Keratinocyte (primary cell): ENCODE measurements at regions not wholly inside any gene's neighbourhood (a gene's known extent, or its start where the extent isn't known, plus 50 kb on each side); places are given as distances from the start of the nearest gene placed in this dataset.

Experiments
- DNase-seq: peaks from one replicate; pipeline ENCODE4 v3.0.0-alpha.2; 2011; ENCODE audit warnings: low read depth, missing footprints, low spot score
- FAIRE-seq: peaks from 2 replicates; lab custom pipeline; 2011; peaks lifted over from hg19 to GRCh38; lab: Jason Lieb, UNC
- H2AFZ ChIP-seq: 2 replicates; pipeline ENCODE4 v1.6.0; 2012; ENCODE audit warnings: low read length, control low read depth, inconsistent platforms; ENCODE audit not compliant: control insufficient read depth
- H3K27ac ChIP-seq: 2 replicates; pipeline ENCODE4 v1.5.1; 2011; ENCODE audit warnings: low read length; ENCODE audit not compliant: control insufficient read depth, insufficient read depth
- H3K27me3 ChIP-seq: 3 replicates; pipeline ENCODE4 v1.6.0; 2011; ENCODE audit warnings: low read length; ENCODE audit not compliant: control insufficient read depth, insufficient read depth; ENCODE audit errors: extremely low read depth
- H3K36me3 ChIP-seq, 2 experiments: 2 replicates in 1 of 2; 3 replicates in 1 of 2; pipeline ENCODE4 v1.5.1; 2011; ENCODE audit warnings: low read length in 2 of 2, mild to moderate bottlenecking in 1 of 2; ENCODE audit not compliant: control insufficient read depth in 2 of 2, insufficient read depth in 2 of 2; ENCODE audit errors: extremely low read depth in 1 of 2
- H3K4me1 ChIP-seq: 3 replicates; pipeline ENCODE4 v1.5.1; 2011; ENCODE audit warnings: low read length; ENCODE audit not compliant: control insufficient read depth, insufficient read depth; ENCODE audit errors: extremely low read depth
- H3K4me2 ChIP-seq: 3 replicates; pipeline ENCODE4 v1.6.0; 2011; ENCODE audit warnings: low read depth, low read length; ENCODE audit not compliant: control insufficient read depth, insufficient read depth; ENCODE audit errors: extremely low read depth
- H3K4me3 ChIP-seq, 3 experiments: fragments of 200-600 bp in 1 of 3; sonication (generic) in 1 of 3; 2 replicates in 2 of 3; 3 replicates in 1 of 3; pipeline ENCODE4 v1.5.1; 2011 to 2016; ENCODE audit warnings: low read length in 3 of 3, mild to moderate bottlenecking in 3 of 3, control low read depth in 2 of 3, inconsistent platforms in 1 of 3, low read depth in 1 of 3, mixed read lengths in 1 of 3, mixed run types in 1 of 3, moderate library complexity in 1 of 3; ENCODE audit not compliant: control insufficient read depth in 2 of 3, insufficient read depth in 2 of 3; ENCODE audit errors: extremely low read depth in 1 of 3
- H3K79me2 ChIP-seq: 2 replicates; pipeline ENCODE4 v1.6.0; 2012; ENCODE audit warnings: low read length; ENCODE audit not compliant: control insufficient read depth, insufficient read depth
- H3K9ac ChIP-seq: 3 replicates; pipeline ENCODE4 v1.6.0; 2011; ENCODE audit warnings: low read length; ENCODE audit not compliant: control insufficient read depth, insufficient read depth; ENCODE audit errors: extremely low read depth
- H3K9me1 ChIP-seq: 3 replicates; pipeline ENCODE4 v1.6.0; 2011; ENCODE audit warnings: low read length; ENCODE audit not compliant: control insufficient read depth, insufficient read depth; ENCODE audit errors: extremely low read depth
- H3K9me3 ChIP-seq: 2 replicates; pipeline ENCODE4 v1.5.1; 2012; ENCODE audit warnings: low read depth, low read length; ENCODE audit not compliant: control insufficient read depth
- H4K20me1 ChIP-seq: 3 replicates; pipeline ENCODE4 v1.6.0; 2011; ENCODE audit warnings: low read length; ENCODE audit not compliant: control insufficient read depth, insufficient read depth; ENCODE audit errors: extremely low read depth
- EZH2 ChIP-seq: IDR thresholded peaks from one replicate; pipeline ENCODE4 v1.6.1; 2012; ENCODE audit warnings: inconsistent platforms, mild to moderate bottlenecking, low read length, moderate library complexity
- dilution Hi-C: fragments of 300-500 bp; cut with MboI; formaldehyde crosslinking; loops from one replicate; pipeline ENCODE4 v1.7.0; 2020; ENCODE audit warnings: low sequenced_read_pairs; ENCODE audit not compliant: extremely low pct_ligation_motif_present
- TF ChIP-seq, protein P1 (sequence below), 3 experiments: IDR thresholded peaks in 1 of 3; conservative IDR thresholded peaks in 1 of 3; optimal IDR thresholded peaks in 1 of 3; 2 replicates in 2 of 3; 3 replicates in 1 of 3; pipeline versions ENCODE3 to v1.5.1; 2011; ENCODE audit warnings: low read length in 3 of 3, mild to moderate bottlenecking in 3 of 3, moderate library complexity in 2 of 3, control low read depth in 1 of 3, inconsistent platforms in 1 of 3; ENCODE audit not compliant: insufficient read depth in 2 of 3; ENCODE audit errors: extremely low read depth in 1 of 3

- H3K4me2 ChIP-seq, result no peak overlapping the region
Measured at GRCh38 chr2:34737146-34737545, 1138.0 kb upstream of the FAM98A start.

DNA sequence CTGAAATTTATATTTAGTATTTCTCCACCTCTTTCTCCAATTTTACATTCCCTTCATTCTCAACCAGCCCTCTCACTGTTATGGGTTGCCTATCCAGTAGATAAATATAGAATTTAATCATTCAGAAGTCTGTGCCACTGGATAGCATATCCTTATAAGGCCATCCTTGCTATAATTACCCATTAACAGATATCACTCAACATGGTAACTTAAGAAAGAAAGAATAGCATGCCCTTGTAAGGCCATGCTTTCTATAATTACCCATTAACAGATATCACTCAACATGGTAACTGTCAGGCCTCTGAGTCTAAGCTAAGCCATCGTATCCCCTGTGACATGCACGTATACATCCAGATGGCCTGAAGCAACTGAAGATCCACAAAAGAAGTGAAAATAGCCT is 1137.4 kb upstream of the FAM98A start:
- Histone ChIP-seq H3K4me2 (no peak overlapping the region), H3K9ac (no peak overlapping the region), H2AFZ (no peak overlapping the region), H3K27me3 (no peaks in the 10 kb centered on the region), H3K4me1 (no peaks in the 10 kb centered on the region), H3K4me3 (no peak overlapping the region), H3K27ac (no peak overlapping the region), H4K20me1 (no peaks in the 10 kb centered on the region), H3K9me1 (no peaks in the 10 kb centered on the region), H3K9me3 (no peaks in the 10 kb centered on the region), H3K36me3 (no peaks in the 10 kb centered on the region), H3K79me2 (no peaks in the 10 kb centered on the region)
- TF ChIP-seq, protein P1, sequence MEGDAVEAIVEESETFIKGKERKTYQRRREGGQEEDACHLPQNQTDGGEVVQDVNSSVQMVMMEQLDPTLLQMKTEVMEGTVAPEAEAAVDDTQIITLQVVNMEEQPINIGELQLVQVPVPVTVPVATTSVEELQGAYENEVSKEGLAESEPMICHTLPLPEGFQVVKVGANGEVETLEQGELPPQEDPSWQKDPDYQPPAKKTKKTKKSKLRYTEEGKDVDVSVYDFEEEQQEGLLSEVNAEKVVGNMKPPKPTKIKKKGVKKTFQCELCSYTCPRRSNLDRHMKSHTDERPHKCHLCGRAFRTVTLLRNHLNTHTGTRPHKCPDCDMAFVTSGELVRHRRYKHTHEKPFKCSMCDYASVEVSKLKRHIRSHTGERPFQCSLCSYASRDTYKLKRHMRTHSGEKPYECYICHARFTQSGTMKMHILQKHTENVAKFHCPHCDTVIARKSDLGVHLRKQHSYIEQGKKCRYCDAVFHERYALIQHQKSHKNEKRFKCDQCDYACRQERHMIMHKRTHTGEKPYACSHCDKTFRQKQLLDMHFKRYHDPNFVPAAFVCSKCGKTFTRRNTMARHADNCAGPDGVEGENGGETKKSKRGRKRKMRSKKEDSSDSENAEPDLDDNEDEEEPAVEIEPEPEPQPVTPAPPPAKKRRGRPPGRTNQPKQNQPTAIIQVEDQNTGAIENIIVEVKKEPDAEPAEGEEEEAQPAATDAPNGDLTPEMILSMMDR (optimal IDR thresholded peaks at IDR 0.05 in 1 of 3, IDR thresholded peaks at IDR 0.05 in 1 of 3, conservative IDR thresholded peaks at IDR 0.05 in 1 of 3; ENCODE audit: extremely low read depth in 1 of 3, insufficient read depth in 2 of 3, low read length in 3 of 3), result no peak
- TF ChIP-seq EZH2, result no peak
- dilution Hi-C loops, result no loop called here
- DNase-seq (no peak), FAIRE-seq (no peak)

More at GRCh38 chr2:34737146-34737545, 1138.0 kb upstream of the FAM98A start:
- Histone ChIP-seq H3K9ac (no peak overlapping the region), H3K79me2 (no peaks in the 10 kb centered on the region), H3K9me3 (no peaks in the 10 kb centered on the region), H2AFZ (no peak overlapping the region), H3K36me3 (no peaks in the 10 kb centered on the region), H3K4me3 (no peak overlapping the region), H4K20me1 (no peaks in the 10 kb centered on the region), H3K27me3 (no peaks in the 10 kb centered on the region), H3K9me1 (no peaks in the 10 kb centered on the region), H3K4me1 (no peaks in the 10 kb centered on the region), H3K27ac (no peak overlapping the region)
- dilution Hi-C loops, result no loop called here
- TF ChIP-seq, protein P1 (optimal IDR thresholded peaks at IDR 0.05 in 1 of 3, IDR thresholded peaks at IDR 0.05 in 1 of 3, conservative IDR thresholded peaks at IDR 0.05 in 1 of 3; ENCODE audit: extremely low read depth in 1 of 3, insufficient read depth in 2 of 3, low read length in 3 of 3), result no peak
- TF ChIP-seq EZH2, result no peak
- no peak for DNase-seq
- no peak for FAIRE-seq
